Adrenal gland (tissue), 9 donors: ENCODE measurements at regions not wholly inside any gene's neighbourhood (a gene's known extent, or its start where the extent isn't known, plus 50 kb on each side); places are given as distances from the start of the nearest gene placed in this dataset.

ENCODE experiments used
- DNase-seq, 7 donors: peaks; one replicate each; pipeline ENCODE4 v3.0.0-alpha.2; 2019 to 2020
- H3K27ac ChIP-seq, 5 donors: fragments of 200-600 bp; sonication (generic) in 4 of 5; 1 replicate in 3 of 5; 2 replicates in 2 of 5; pipeline versions ENCODE4 v1.5.1 to v1.8.0; 2016 to 2020; ENCODE audit warnings: mild to moderate bottlenecking in 1 of 5
- H3K27me3 ChIP-seq: fragments of 200-600 bp; 2 replicates; pipeline ENCODE4 v1.8.0; 2021
- H3K36me3 ChIP-seq, 2 donors: fragments of 200-600 bp; replicated peaks in 1 of 2; 1 replicate in 1 of 2; 2 replicates in 1 of 2; pipeline versions ENCODE4 v1.5.1 to v1.8.0; 2018 to 2022
- H3K4me1 ChIP-seq, 2 donors: fragments of 200-600 bp; replicated peaks in 1 of 2; 1 replicate in 1 of 2; 2 replicates in 1 of 2; pipeline versions ENCODE4 v1.5.1 to v1.8.0; 2018 to 2021
- H3K4me3 ChIP-seq, 4 donors: fragments of 200-600 bp; sonication (generic) in 3 of 4; one replicate each; pipeline ENCODE4 v1.5.1; 2016 to 2018
- H3K9me3 ChIP-seq, 3 donors: fragments of 200-600 bp; sonication (generic) in 1 of 3; replicated peaks in 1 of 3; 1 replicate in 2 of 3; 2 replicates in 1 of 3; pipeline versions ENCODE4 v1.5.1 to v1.8.0; 2016 to 2021
- POLR2A ChIP-seq, 2 donors: fragments of 450-650 bp; IDR thresholded peaks; one replicate each; pipeline ENCODE4 v1.6.1; 2017; ENCODE audit warnings: antibody characterized with exemption in 2 of 2, mild to moderate bottlenecking in 2 of 2, moderate library complexity in 1 of 2
- WGBS, 4 donors: extraction: QIAGEN DNeasy Blood & Tissue Kit in 2 of 4; methylation state at CpG; one replicate each; pipeline versions ENCODE4 v1.1.5 to v1.1.7; 2013 to 2017; 5-methylcytosine and 5-hydroxymethylcytosine counted together
- intact Hi-C, 2 donors: fragments of 100-400 bp; cut with DNase I; formaldehyde crosslinking; loops; one replicate each; pipeline versions ENCODE4 v1.14.1 to v1.15.0; 2022 to 2023
- TF ChIP-seq, protein P1 (sequence below), 6 experiments: fragments of 450-650 bp in 4 of 6; fragments of 200-600 bp in 2 of 6; sonication (generic) in 1 of 6; IDR thresholded peaks; 1 replicate in 5 of 6; 2 replicates in 1 of 6; pipeline versions ENCODE4 v1.5.1 to v1.8.0; 2016 to 2021; ENCODE audit warnings: antibody characterized with exemption in 6 of 6, mild to moderate bottlenecking in 2 of 6, moderate library complexity in 1 of 6
- donor health status: healthy with polysubstance abuse.
- donor health status: Bipolar disorder and iron deficiency.
- donor health status: DM: yes; HTN: yes; CAD: no.
- donor health status: DM: no; HTN: no; CAD: no.
- donor health status: DM: no; HTN: no; CAD: no.

DNA sequence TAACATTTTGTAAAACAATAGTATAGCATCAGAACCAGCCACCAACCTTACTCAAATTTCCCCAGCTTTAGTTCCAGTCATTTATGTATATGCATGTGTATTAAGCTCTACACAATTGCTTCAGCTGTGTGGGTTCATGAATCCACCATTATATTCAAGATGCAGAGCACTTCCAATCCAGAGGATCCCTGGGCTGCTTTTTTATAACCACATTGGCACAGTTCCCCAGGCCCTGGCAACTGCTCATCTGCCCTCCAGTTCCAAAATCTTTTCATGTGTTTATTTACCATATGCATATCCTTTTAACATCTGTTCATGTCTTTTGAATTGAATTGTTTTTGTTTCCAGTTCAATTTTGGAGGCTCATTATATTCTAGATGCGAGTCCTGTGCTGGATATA is 482.9 kb upstream of the HS6ST1 start:
- Histone ChIP-seq H3K36me3 (no peaks in the 10 kb centered on the region), H3K4me3 (no peak overlapping the region), H3K9me3 (no peaks in the 10 kb centered on the region), H3K27ac (no peak overlapping the region), H3K4me1 (no peaks in the 10 kb centered on the region), H3K27me3 (no peaks in the 10 kb centered on the region)
- peak in 1 of 7 donors; percentile 13 for DNase-seq
- intact Hi-C loops = no loop called here
- TF ChIP-seq, protein P1, sequence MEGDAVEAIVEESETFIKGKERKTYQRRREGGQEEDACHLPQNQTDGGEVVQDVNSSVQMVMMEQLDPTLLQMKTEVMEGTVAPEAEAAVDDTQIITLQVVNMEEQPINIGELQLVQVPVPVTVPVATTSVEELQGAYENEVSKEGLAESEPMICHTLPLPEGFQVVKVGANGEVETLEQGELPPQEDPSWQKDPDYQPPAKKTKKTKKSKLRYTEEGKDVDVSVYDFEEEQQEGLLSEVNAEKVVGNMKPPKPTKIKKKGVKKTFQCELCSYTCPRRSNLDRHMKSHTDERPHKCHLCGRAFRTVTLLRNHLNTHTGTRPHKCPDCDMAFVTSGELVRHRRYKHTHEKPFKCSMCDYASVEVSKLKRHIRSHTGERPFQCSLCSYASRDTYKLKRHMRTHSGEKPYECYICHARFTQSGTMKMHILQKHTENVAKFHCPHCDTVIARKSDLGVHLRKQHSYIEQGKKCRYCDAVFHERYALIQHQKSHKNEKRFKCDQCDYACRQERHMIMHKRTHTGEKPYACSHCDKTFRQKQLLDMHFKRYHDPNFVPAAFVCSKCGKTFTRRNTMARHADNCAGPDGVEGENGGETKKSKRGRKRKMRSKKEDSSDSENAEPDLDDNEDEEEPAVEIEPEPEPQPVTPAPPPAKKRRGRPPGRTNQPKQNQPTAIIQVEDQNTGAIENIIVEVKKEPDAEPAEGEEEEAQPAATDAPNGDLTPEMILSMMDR (IDR thresholded peaks at IDR 0.05) = no peak
- no peak for TF ChIP-seq POLR2A (IDR thresholded peaks at IDR 0.05)
- WGBS, 4 donors = 82 to 89% (median 86%) methylated on average over 1 of the region's 1 CpG

DNA sequence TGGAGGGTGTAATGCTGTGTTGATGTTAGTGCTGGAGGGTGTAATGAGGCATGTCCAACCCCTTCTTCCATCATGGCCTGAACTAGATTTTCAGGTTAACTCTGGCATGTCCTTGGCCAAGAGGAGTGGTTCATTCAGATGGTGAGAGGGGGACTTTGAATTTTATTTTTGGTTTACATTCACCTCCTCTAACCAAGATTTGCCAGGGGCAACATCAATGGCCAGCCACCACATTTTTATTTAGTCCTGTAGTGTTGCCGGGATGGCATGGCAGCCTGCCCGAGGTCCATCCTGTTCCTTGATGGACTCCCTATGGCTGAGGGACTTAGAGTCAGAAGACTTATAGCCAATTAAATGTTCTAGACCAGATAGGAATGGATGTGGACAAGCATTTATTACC is 484.6 kb upstream of the HS6ST1 start:
- TF ChIP-seq, protein P1 (IDR thresholded peaks at IDR 0.05) = no peak
- TF ChIP-seq POLR2A (IDR thresholded peaks at IDR 0.05) = no peak
- Histone ChIP-seq H3K27me3 (no peaks in the 10 kb centered on the region), H3K9me3 (no peaks in the 10 kb centered on the region), H3K27ac (no peak overlapping the region), H3K36me3 (no peaks in the 10 kb centered on the region), H3K4me3 (no peak overlapping the region), H3K4me1 (no peaks in the 10 kb centered on the region)
- intact Hi-C loops = no loop called here
- DNase-seq = peak in 2 of 7 donors; percentile 5 to 15
- WGBS, 4 donors = 95 to 100% (median 99%) methylated on average over 2 of the region's 2 CpGs

DNA sequence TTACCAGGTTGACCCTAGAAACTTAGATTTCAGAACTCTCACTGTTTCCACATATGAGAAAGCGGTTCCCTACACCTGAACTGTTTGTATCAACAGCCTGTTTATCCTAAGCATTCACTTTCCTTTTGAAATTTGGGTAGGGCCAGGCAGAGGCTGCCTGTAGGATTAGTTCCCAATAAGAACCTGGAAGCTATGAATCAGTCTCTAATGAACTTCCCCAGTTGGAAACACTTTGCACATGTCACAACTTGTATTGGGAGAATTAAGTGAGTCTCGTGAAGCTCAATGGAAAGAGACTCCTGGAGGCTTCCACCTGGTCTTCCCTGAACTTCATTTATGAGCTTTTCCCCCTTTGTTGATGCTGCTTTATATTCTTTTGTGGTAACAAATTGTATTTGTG is 486.6 kb upstream of the HS6ST1 start:
- TF ChIP-seq POLR2A (IDR thresholded peaks at IDR 0.05) = no peak
- intact Hi-C loops = no loop called here
- DNase-seq = no peak
- Histone ChIP-seq H3K4me1 (peaks cover 4 to 12% of the 10 kb centered on the region in 2 donors), H3K4me3 (no peak overlapping the region), H3K27me3 (no peaks in the 10 kb centered on the region), H3K27ac (no peak overlapping the region), H3K9me3 (no peaks in the 10 kb centered on the region), H3K36me3 (no peaks in the 10 kb centered on the region)
- 54 to 74% (median 72%) methylated on average over 2 of the region's 2 CpGs for WGBS, 4 donors

DNA sequence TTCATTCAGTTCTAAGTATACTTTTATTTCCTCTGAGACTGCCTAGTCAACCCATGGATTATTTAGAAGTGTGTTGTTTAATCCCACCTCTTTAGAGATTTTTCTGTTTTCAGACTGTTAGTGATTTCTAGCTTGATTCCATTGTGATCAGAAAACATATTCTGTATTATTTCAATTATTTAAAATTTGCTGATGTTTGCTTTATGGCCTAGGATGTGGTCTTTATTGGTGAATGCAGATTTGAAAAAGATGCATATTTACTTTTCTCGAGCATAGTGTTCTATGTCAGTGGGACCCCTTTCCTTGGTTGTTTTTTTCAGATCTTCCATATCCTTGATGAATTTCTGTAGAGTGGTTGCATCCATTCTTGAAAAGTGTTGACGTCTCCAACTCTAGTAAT is 487.2 kb upstream of the HS6ST1 start:
- no peaks in the 10 kb centered on the region for H3K36me3 ChIP-seq
- DNase-seq = no peak
- no peaks in the 10 kb centered on the region for H3K27me3 ChIP-seq
- no peaks in the 10 kb centered on the region for H3K9me3 ChIP-seq
- WGBS, 4 donors = 66 to 90% (median 80%) methylated on average over 2 of the region's 2 CpGs
- H3K4me3 ChIP-seq = no peak overlapping the region
- intact Hi-C loops = no loop called here
- H3K27ac ChIP-seq = no peak overlapping the region
- H3K4me1 ChIP-seq = peaks cover 4 to 12% of the 10 kb centered on the region in 2 donors
- TF ChIP-seq POLR2A (IDR thresholded peaks at IDR 0.05) = no peak
- TF ChIP-seq, protein P1 (IDR thresholded peaks at IDR 0.05) = no peak

DNA sequence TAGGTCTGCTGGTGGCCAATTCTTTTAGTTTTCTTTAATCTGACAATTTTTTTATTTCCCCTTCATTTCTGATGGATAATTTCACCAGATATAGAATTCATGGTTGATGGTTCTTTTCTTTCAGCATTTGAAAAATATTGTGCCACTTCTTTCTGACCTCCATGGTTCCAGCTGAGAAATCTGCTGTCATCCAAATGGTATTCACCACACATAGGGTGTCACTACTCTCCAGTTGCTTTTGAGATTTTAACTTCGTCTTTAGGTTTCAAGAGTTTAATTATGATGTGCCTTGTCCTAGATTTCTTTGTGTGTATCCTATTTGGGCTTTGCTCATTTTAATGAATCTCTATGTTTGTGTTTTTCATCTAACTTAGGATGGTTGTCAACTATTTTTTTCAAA is 488.6 kb upstream of the HS6ST1 start:
- no peaks in the 10 kb centered on the region for H3K36me3 ChIP-seq
- H3K27ac ChIP-seq = no peak overlapping the region
- no peaks in the 10 kb centered on the region for H3K27me3 ChIP-seq
- H3K4me3 ChIP-seq = no peak overlapping the region
- no peak for TF ChIP-seq POLR2A (IDR thresholded peaks at IDR 0.05)
- TF ChIP-seq, protein P1 (IDR thresholded peaks at IDR 0.05) = no peak
- no peaks in the 10 kb centered on the region for H3K9me3 ChIP-seq
- WGBS, 4 donors = 93 to 100% (median 94%) methylated on average over 1 of the region's 1 CpG
- DNase-seq = no peak
- intact Hi-C loops = no loop called here
- peaks cover 4 to 12% of the 10 kb centered on the region in 2 donors for H3K4me1 ChIP-seq
